IMR-90 (cell line): ENCODE measurements at regions not wholly inside any gene's neighbourhood (a gene's known extent, or its start where the extent isn't known, plus 50 kb on each side); places are given as distances from the start of the nearest gene placed in this dataset.

Source experiments
- ATAC-seq: fragments of 200-7000 bp; cut with Tn5 transposase; 2 replicates; pipeline ENCODE4 v1.9.1; 2020; ENCODE audit warnings: low read depth, mild to moderate bottlenecking, moderate library complexity
- BruUV-seq: library from RNA; stranded (reverse); fragments of 400-500 nt; replicated peaks from 2 replicates; lab custom pipeline; 2021; lab: Mats Ljungman, UMichigan
- CTCF ChIA-PET: fragments of 300-600 bp; formaldehyde crosslinking; extraction: SDS; loops from one replicate; lab custom pipeline; 2021; ENCODE audit warnings: antibody characterized with exemption; lab: Yijun Ruan, JAX
- POLR2A ChIA-PET: fragments of 300-600 bp; sonication (Branson Sonifier 250); formaldehyde crosslinking; loops from one replicate; lab custom pipeline; 2022; ENCODE audit warnings: antibody characterized with exemption; ENCODE audit not compliant: unreplicated experiment; lab: Charles Lee
- DNase-seq: peaks from one replicate; pipeline ENCODE4 v3.0.0; 2013
- H2AFZ ChIP-seq: replicated peaks from 2 replicates; pipeline ENCODE3; 2013; ENCODE audit warnings: low read length, mild to moderate bottlenecking; ENCODE audit not compliant: poor library complexity
- H2AK5ac ChIP-seq: 2 replicates; pipeline ENCODE4 v1.6.1; 2013; ENCODE audit warnings: low read depth, low read length, inconsistent platforms
- H2AK9ac ChIP-seq: replicated peaks from 2 replicates; pipeline ENCODE3; 2013; ENCODE audit warnings: mild to moderate bottlenecking, low read depth, low read length, moderate library complexity; ENCODE audit not compliant: poor library complexity
- H2BK120ac ChIP-seq: 2 replicates; pipeline ENCODE4 v1.6.1; 2013; ENCODE audit warnings: low read depth, low read length, inconsistent platforms
- H2BK15ac ChIP-seq: 3 replicates; pipeline ENCODE4 v1.6.1; 2013; ENCODE audit warnings: low read depth, low read length, inconsistent platforms
- H2BK20ac ChIP-seq: 2 replicates; pipeline ENCODE4 v1.6.1; 2013; ENCODE audit warnings: low read depth, mild to moderate bottlenecking, inconsistent platforms, low read length, moderate library complexity
- H2BK5ac ChIP-seq: 2 replicates; pipeline ENCODE4 v1.6.1; 2013; ENCODE audit warnings: mild to moderate bottlenecking, low read depth, low read length, inconsistent platforms; ENCODE audit not compliant: poor library complexity, severe bottlenecking
- H3K14ac ChIP-seq: replicated peaks from 2 replicates; pipeline ENCODE4 v1.6.1; 2013; ENCODE audit warnings: low read depth, low read length, inconsistent platforms
- H3K18ac ChIP-seq: 2 replicates; pipeline ENCODE4 v1.6.1; 2013; ENCODE audit warnings: low read depth, low read length, control low read depth
- H3K23ac ChIP-seq: 2 replicates; pipeline ENCODE4 v1.6.1; 2013; ENCODE audit warnings: low read depth, low read length, inconsistent platforms
- H3K27ac ChIP-seq: 2 replicates; pipeline ENCODE4 v1.5.1; 2013; ENCODE audit warnings: mild to moderate bottlenecking, control low read depth, low read length; ENCODE audit not compliant: insufficient read depth
- H3K27me3 ChIP-seq: 2 replicates; pipeline ENCODE4 v1.6.1; 2013; ENCODE audit warnings: low read length; ENCODE audit not compliant: control insufficient read depth, insufficient read depth
- H3K36me3 ChIP-seq: 2 replicates; pipeline ENCODE4 v1.6.1; 2013; ENCODE audit warnings: low read length, mixed read lengths; ENCODE audit not compliant: control insufficient read depth, insufficient read depth
- H3K4ac ChIP-seq: 2 replicates; pipeline ENCODE4 v1.6.1; 2013; ENCODE audit warnings: low read depth, low read length, inconsistent platforms
- H3K4me1 ChIP-seq: 2 replicates; pipeline ENCODE4 v1.6.1; 2013; ENCODE audit warnings: low read length, mixed read lengths; ENCODE audit not compliant: control insufficient read depth, insufficient read depth
- H3K4me2 ChIP-seq: 2 replicates; pipeline ENCODE4 v1.6.1; 2013; ENCODE audit warnings: low read depth, mild to moderate bottlenecking, control low read depth, low read length, moderate library complexity
- H3K4me3 ChIP-seq: 2 replicates; pipeline ENCODE4 v1.5.1; 2013; ENCODE audit warnings: low read depth, mild to moderate bottlenecking, control low read depth, low read length, moderate library complexity; ENCODE audit not compliant: insufficient read depth
- H3K56ac ChIP-seq: 2 replicates; pipeline ENCODE4 v1.6.1; 2013; ENCODE audit warnings: low read length, inconsistent platforms; ENCODE audit not compliant: insufficient read depth; ENCODE audit errors: extremely low read depth
- H3K79me1 ChIP-seq, 2 experiments: 2 replicates each; pipeline ENCODE4 v1.6.1; 2013; ENCODE audit warnings: low read length in 2 of 2, inconsistent platforms in 1 of 2, low read depth in 1 of 2
- H3K9ac ChIP-seq: 2 replicates; pipeline ENCODE4 v1.6.1; 2013; ENCODE audit warnings: low read depth, low read length, control low read depth
- H3K9me1 ChIP-seq: 2 replicates; pipeline ENCODE4 v1.6.1; 2013; ENCODE audit warnings: low read length, inconsistent platforms; ENCODE audit not compliant: insufficient read depth
- H3K9me3 ChIP-seq: 2 replicates; pipeline ENCODE4 v1.6.1; 2013; ENCODE audit warnings: low read length; ENCODE audit not compliant: control insufficient read depth, insufficient read depth
- H4K20me1 ChIP-seq: 2 replicates; pipeline ENCODE4 v1.6.1; 2013; ENCODE audit warnings: low read length, inconsistent platforms; ENCODE audit not compliant: insufficient read depth
- H4K5ac ChIP-seq: 2 replicates; pipeline ENCODE4 v1.6.1; 2013; ENCODE audit warnings: mild to moderate bottlenecking, low read depth, low read length, control low read depth
- H4K8ac ChIP-seq, 2 experiments: 2 replicates each; pipeline ENCODE4 v1.6.1; 2013; ENCODE audit warnings: low read depth in 2 of 2, low read length in 2 of 2, control low read depth in 1 of 2, inconsistent platforms in 1 of 2
- H4K91ac ChIP-seq: 2 replicates; pipeline ENCODE4 v1.6.1; 2013; ENCODE audit warnings: low read depth, low read length, inconsistent platforms; ENCODE audit not compliant: insufficient read depth
- BHLHE40 ChIP-seq: fragments of 150-350 bp; IDR thresholded peaks from 2 replicates; pipeline ENCODE4 v1.6.1; 2016; ENCODE audit warnings: mild to moderate bottlenecking, low read depth, low read length
- CHD1 ChIP-seq: IDR thresholded peaks from 2 replicates; pipeline ENCODE4 v1.6.1; 2012; ENCODE audit warnings: low read depth, low read length, improper control_type of control experiment
- MAZ ChIP-seq: IDR thresholded peaks from 2 replicates; pipeline ENCODE4 v1.6.1; 2012; ENCODE audit warnings: low read depth, mild to moderate bottlenecking, low read length, improper control_type of control experiment, moderate library complexity, borderline replicate concordance
- MXI1 ChIP-seq: IDR thresholded peaks from 2 replicates; pipeline ENCODE4 v1.6.1; 2012; ENCODE audit warnings: low read depth, mild to moderate bottlenecking, low read length, moderate library complexity, borderline replicate concordance
- POLR2A ChIP-seq: IDR thresholded peaks from 2 replicates; pipeline ENCODE4 v1.6.1; 2012; ENCODE audit warnings: mild to moderate bottlenecking, low read depth, low read length
- RAD21 ChIP-seq: IDR thresholded peaks from 2 replicates; pipeline ENCODE4 v1.6.1; 2012; ENCODE audit warnings: low read length, improper control_type of control experiment
- USF2 ChIP-seq: fragments of 150-350 bp; IDR thresholded peaks from 2 replicates; pipeline ENCODE4 v1.6.1; 2017; ENCODE audit warnings: mild to moderate bottlenecking, antibody characterized with exemption, low read length, low read depth
- dilution Hi-C: fragments of 300-500 bp; cut with HindIII; formaldehyde crosslinking; loops from one replicate; pipeline ENCODE4 v1.14.3; 2018; ENCODE audit warnings: low sequenced_read_pairs; ENCODE audit not compliant: unreplicated experiment
- in situ Hi-C: fragments of 300-500 bp; cut with MboI; formaldehyde crosslinking; loops from 3 replicates; pipeline ENCODE4 v1.14.3; 2019; ENCODE audit warnings: low sequenced_read_pairs, inconsistent platforms, mixed read lengths
- intact Hi-C: fragments of 100-400 bp; cut with micrococcal nuclease; formaldehyde crosslinking; loops from 2 replicates; pipeline ENCODE4 v1.10.0; 2022
- TF ChIP-seq, protein P1 (sequence below): conservative IDR thresholded peaks from 2 replicates; pipeline ENCODE4 v1.5.1; 2012; ENCODE audit warnings: mild to moderate bottlenecking, low read depth, low read length, improper control_type of control experiment

DNA sequence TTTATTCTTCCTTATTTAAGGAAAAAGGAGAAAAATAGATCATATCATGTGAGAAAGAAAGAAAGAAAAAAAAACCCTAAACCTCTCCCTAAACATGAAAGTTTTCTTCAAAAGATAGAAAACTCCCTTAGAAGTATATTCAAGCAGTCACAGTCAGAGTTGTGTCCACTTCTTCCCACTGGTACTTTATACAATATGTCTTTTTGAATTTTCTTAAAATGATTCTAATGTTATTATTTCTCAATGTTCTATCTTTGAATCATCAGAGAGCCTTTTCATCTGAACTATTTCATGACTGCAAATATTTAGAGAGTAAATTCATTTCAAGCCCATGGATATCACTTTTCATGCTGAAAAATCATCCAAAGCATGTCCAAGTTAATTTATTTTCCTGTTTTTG is 205.2 kb upstream of the SPOPL start:
- ChIA-PET CTCF (no interaction called here), POLR2A (no interaction called here)
- Histone ChIP-seq H3K9me3 (no peaks in the 10 kb centered on the region), H3K4me1 (no peaks in the 10 kb centered on the region), H3K14ac (no peak overlapping the region), H4K91ac (no peak overlapping the region), H3K23ac (no peak overlapping the region), H3K18ac (no peak overlapping the region), H3K27ac (no peak overlapping the region), H2BK120ac (no peak overlapping the region), H4K20me1 (no peaks in the 10 kb centered on the region), H2BK20ac (no peak overlapping the region), H3K4ac (no peak overlapping the region), H4K5ac (no peak overlapping the region), H2BK15ac (no peak overlapping the region), H3K27me3 (no peaks in the 10 kb centered on the region), H3K4me2 (no peak overlapping the region), H3K4me3 (no peak overlapping the region), H2AK9ac (no peak overlapping the region), H4K8ac (no peak overlapping the region), H3K36me3 (no peaks in the 10 kb centered on the region), H3K79me1 (no peaks in the 10 kb centered on the region), H3K9me1 (no peaks in the 10 kb centered on the region), H2BK5ac (no peak overlapping the region), H3K9ac (no peak overlapping the region), H2AK5ac (no peak overlapping the region), H3K56ac (no peak overlapping the region), H2AFZ (no peak overlapping the region)
- peak; percentile 61 for ATAC-seq
- intact Hi-C loops (loop anchor here (5.0 kb wide), 1 partner anchor 89 kb away; no protein-coding TSS in a partner anchor), in situ Hi-C loops (no loop called here), dilution Hi-C loops (no loop called here)
- no peak for DNase-seq
- no TSS peak for BruUV-seq
- TF ChIP-seq POLR2A (no peak), MAZ (no peak), MXI1 (no peak), BHLHE40 (no peak), CHD1 (no peak), RAD21 (no peak), USF2 (no peak)
- TF ChIP-seq, protein P1, sequence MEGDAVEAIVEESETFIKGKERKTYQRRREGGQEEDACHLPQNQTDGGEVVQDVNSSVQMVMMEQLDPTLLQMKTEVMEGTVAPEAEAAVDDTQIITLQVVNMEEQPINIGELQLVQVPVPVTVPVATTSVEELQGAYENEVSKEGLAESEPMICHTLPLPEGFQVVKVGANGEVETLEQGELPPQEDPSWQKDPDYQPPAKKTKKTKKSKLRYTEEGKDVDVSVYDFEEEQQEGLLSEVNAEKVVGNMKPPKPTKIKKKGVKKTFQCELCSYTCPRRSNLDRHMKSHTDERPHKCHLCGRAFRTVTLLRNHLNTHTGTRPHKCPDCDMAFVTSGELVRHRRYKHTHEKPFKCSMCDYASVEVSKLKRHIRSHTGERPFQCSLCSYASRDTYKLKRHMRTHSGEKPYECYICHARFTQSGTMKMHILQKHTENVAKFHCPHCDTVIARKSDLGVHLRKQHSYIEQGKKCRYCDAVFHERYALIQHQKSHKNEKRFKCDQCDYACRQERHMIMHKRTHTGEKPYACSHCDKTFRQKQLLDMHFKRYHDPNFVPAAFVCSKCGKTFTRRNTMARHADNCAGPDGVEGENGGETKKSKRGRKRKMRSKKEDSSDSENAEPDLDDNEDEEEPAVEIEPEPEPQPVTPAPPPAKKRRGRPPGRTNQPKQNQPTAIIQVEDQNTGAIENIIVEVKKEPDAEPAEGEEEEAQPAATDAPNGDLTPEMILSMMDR, result no peak
